Fibroblast of mammary gland (primary cell): ENCODE measurements at regions not wholly inside any gene's neighbourhood (a gene's known extent, or its start where the extent isn't known, plus 50 kb on each side); places are given as distances from the start of the nearest gene placed in this dataset.

Experiments used
- DNase-seq: peaks from one replicate; pipeline ENCODE4 v3.0.0-alpha.2; 2010; ENCODE audit warnings: low read depth
- H3K4me3 ChIP-seq: 2 replicates; pipeline ENCODE4 v1.5.1; 2011; ENCODE audit warnings: low read depth, mild to moderate bottlenecking, low read length, moderate library complexity; ENCODE audit not compliant: control insufficient read depth
- TF ChIP-seq, protein P1 (sequence below): conservative IDR thresholded peaks from 2 replicates; pipeline ENCODE4 v1.5.1; 2011; ENCODE audit warnings: low read depth, low read length, inconsistent platforms; ENCODE audit not compliant: control insufficient read depth, insufficient read depth

GRCh38 chr4:187478292-187479140, 517.1 kb upstream of the ZFP42 start:
- DNase-seq = peak; percentile 1
- no peak overlapping the region for H3K4me3 ChIP-seq
- TF ChIP-seq, protein P1, sequence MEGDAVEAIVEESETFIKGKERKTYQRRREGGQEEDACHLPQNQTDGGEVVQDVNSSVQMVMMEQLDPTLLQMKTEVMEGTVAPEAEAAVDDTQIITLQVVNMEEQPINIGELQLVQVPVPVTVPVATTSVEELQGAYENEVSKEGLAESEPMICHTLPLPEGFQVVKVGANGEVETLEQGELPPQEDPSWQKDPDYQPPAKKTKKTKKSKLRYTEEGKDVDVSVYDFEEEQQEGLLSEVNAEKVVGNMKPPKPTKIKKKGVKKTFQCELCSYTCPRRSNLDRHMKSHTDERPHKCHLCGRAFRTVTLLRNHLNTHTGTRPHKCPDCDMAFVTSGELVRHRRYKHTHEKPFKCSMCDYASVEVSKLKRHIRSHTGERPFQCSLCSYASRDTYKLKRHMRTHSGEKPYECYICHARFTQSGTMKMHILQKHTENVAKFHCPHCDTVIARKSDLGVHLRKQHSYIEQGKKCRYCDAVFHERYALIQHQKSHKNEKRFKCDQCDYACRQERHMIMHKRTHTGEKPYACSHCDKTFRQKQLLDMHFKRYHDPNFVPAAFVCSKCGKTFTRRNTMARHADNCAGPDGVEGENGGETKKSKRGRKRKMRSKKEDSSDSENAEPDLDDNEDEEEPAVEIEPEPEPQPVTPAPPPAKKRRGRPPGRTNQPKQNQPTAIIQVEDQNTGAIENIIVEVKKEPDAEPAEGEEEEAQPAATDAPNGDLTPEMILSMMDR = no peak

- H3K4me3 ChIP-seq = no peak overlapping the region
- TF ChIP-seq, protein P1 = no peak
- no peak for DNase-seq
Observed at GRCh38 chr4:187479511-187479910, 516.1 kb upstream of the ZFP42 start.

GRCh38 chr4:187480146-187481145, 515.1 kb upstream of the ZFP42 start:
- DNase-seq = no peak
- no peak overlapping the region for H3K4me3 ChIP-seq
- TF ChIP-seq, protein P1 = no peak

- no peak for DNase-seq
- TF ChIP-seq, protein P1 = no peak
- H3K4me3 ChIP-seq = no peak overlapping the region
Observed at GRCh38 chr4:187484186-187484585, 511.4 kb upstream of the ZFP42 start.

DNA sequence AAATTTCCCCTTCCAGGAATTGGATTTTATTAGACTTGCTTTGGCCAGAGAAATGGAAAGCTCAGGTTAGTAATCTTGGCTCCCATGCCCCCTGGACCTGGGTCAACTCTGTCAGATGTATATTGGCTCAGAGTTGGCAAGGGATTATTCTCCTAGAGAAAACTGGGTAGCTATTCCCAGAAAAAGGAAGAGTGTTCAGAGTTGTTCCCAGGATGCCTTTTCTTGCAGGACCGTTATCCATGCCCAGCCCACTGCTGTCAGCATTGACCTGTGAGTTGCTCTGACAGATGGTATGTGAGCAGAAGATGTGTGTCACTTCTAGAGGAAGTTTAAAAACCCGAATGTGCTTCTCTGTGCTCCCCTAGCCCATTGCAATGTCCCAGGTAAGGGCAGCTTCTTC, 509.9 kb upstream of the ZFP42 start:
- no peak for DNase-seq
- TF ChIP-seq, protein P1 = no peak
- H3K4me3 ChIP-seq = no peak overlapping the region

- TF ChIP-seq, protein P1 = no peak
- H3K4me3 ChIP-seq = no peak overlapping the region
- no peak for DNase-seq
Observed at GRCh38 chr4:187491286-187491685, 504.3 kb upstream of the ZFP42 start.
